Fibroblast of lung (primary cell): ENCODE measurements at regions not wholly inside any gene's neighbourhood (a gene's known extent, or its start where the extent isn't known, plus 50 kb on each side); places are given as distances from the start of the nearest gene placed in this dataset.

ENCODE experiments used
- CTCF ChIP-seq, 2 donors: IDR thresholded peaks in 1 of 2; conservative IDR thresholded peaks in 1 of 2; 1 replicate in 1 of 2; 2 replicates in 1 of 2; pipeline ENCODE4 v1.5.1; 2011 to 2012; ENCODE audit warnings: low read length in 2 of 2, control low read depth in 1 of 2, inconsistent platforms in 1 of 2, low read depth in 1 of 2, mild to moderate bottlenecking in 1 of 2
- EZH2 ChIP-seq: IDR thresholded peaks from 2 replicates; pipeline ENCODE4 v1.5.1; 2012; ENCODE audit warnings: low read length, control low read depth, mild to moderate bottlenecking; ENCODE audit errors: missing control alignments

GRCh38 chr6:121851056-121851455 lies 415.6 kb downstream of the GJA1 start:
- TF ChIP-seq CTCF (conservative IDR thresholded peaks at IDR 0.05 in 1 of 2, IDR thresholded peaks at IDR 0.05 in 1 of 2; ENCODE audit: low read depth in 1 of 2, low read length in 2 of 2) (no peak), EZH2 (no peak)
